K562 (cell line): ENCODE measurements at regions not wholly inside any gene's neighbourhood (a gene's known extent, or its start where the extent isn't known, plus 50 kb on each side); places are given as distances from the start of the nearest gene placed in this dataset.

ENCODE experiments used
- ATAC-seq: fragments of 200-7000 bp; cut with Tn5 transposase; 3 replicates; pipeline ENCODE4 v1.9.1; 2020; ENCODE audit warnings: moderate library complexity
- BruUV-seq: library from RNA; stranded (reverse); fragments of 400-500 nt; replicated peaks from 2 replicates; lab custom pipeline; 2021; lab: Mats Ljungman, UMichigan
- CTCF ChIA-PET: fragments of 300-600 bp; formaldehyde crosslinking; extraction: SDS; loops from one replicate; lab custom pipeline; 2021; ENCODE audit warnings: low intra/inter-chr PET ratio; lab: Yijun Ruan, JAX
- POLR2A ChIA-PET: fragments of 300-600, 350-650 bp; sonication (Branson Sonifier 250); formaldehyde crosslinking; extraction: SDS; loops from one replicate; lab custom pipeline; 2021; ENCODE audit warnings: antibody characterized with exemption, inconsistent platforms; lab: Yijun Ruan, JAX
- DNase-seq, 4 experiments: peaks; one replicate each; pipeline versions ENCODE4 v3.0.0 to v3.0.0-alpha.2; 2011 to 2018; ENCODE audit warnings: low spot score in 3 of 4, mixed read lengths in 3 of 4; ENCODE audit errors: extremely low read depth in 1 of 4
- FAIRE-seq: peaks from 2 replicates; lab custom pipeline; 2011; peaks lifted over from hg19 to GRCh38; lab: Jason Lieb, UNC
- H2AFZ ChIP-seq: 2 replicates; pipeline ENCODE4 v1.6.0; 2011; ENCODE audit warnings: low read depth, low read length, control low read depth, inconsistent platforms
- H3K27ac ChIP-seq: fragments of 200-600 bp; 3 replicates; pipeline ENCODE4 v1.8.0; 2011; ENCODE audit warnings: low read depth, mild to moderate bottlenecking, control low read depth, inconsistent platforms, low read length, moderate library complexity, mixed read lengths; ENCODE audit errors: extremely low read depth
- H3K27me3 ChIP-seq, 2 experiments: fragments of 300-600 bp in 1 of 2; 2 replicates in 1 of 2; 3 replicates in 1 of 2; pipeline versions ENCODE4 v1.6.0 to v1.8.0; 2011; ENCODE audit warnings: inconsistent platforms in 2 of 2, low read length in 2 of 2, mild to moderate bottlenecking in 1 of 2, mixed read lengths in 1 of 2, moderate library complexity in 1 of 2; ENCODE audit not compliant: control insufficient read depth in 2 of 2, insufficient read depth in 2 of 2
- H3K36me3 ChIP-seq: fragments of 300-600 bp; 3 replicates; pipeline ENCODE4 v1.8.0; 2011; ENCODE audit warnings: mild to moderate bottlenecking, low read length, inconsistent platforms; ENCODE audit not compliant: control insufficient read depth, insufficient read depth
- H3K4me1 ChIP-seq, 2 experiments: fragments of 200-600 bp in 1 of 2; replicated peaks in 1 of 2; 2 replicates in 1 of 2; 3 replicates in 1 of 2; pipeline versions ENCODE4 v1.5.1 to v1.8.0; 2011; ENCODE audit warnings: inconsistent platforms in 2 of 2, low read length in 2 of 2, mild to moderate bottlenecking in 1 of 2, mixed read lengths in 1 of 2, moderate library complexity in 1 of 2; ENCODE audit not compliant: control insufficient read depth in 2 of 2, insufficient read depth in 2 of 2
- H3K4me2 ChIP-seq: 2 replicates; pipeline ENCODE4 v1.6.1; 2011; ENCODE audit warnings: low read length, control low read depth, inconsistent platforms, mixed read lengths; ENCODE audit not compliant: insufficient read depth
- H3K4me3 ChIP-seq: fragments of 200-600 bp; sonication (generic), shearing (Covaris generic); 2 replicates; pipeline ENCODE4 v1.5.1; 2016; ENCODE audit warnings: control low read depth, inconsistent platforms
- H3K79me2 ChIP-seq: fragments of 200-600 bp; 3 replicates; pipeline ENCODE4 v1.8.0; 2011; ENCODE audit warnings: low read length, inconsistent platforms; ENCODE audit not compliant: control insufficient read depth, insufficient read depth
- H3K9ac ChIP-seq, 2 experiments: 2 replicates each; pipeline versions ENCODE4 v1.6.0 to v1.6.1; 2011; ENCODE audit warnings: low read depth in 2 of 2, low read length in 2 of 2, control low read depth in 1 of 2, inconsistent platforms in 1 of 2, mild to moderate bottlenecking in 1 of 2, mixed read lengths in 1 of 2; ENCODE audit not compliant: insufficient read depth in 1 of 2
- H3K9me1 ChIP-seq: one replicate; pipeline ENCODE4 v1.6.0; 2011; ENCODE audit warnings: inconsistent platforms, mild to moderate bottlenecking, low read length, moderate library complexity; ENCODE audit not compliant: control insufficient read depth, insufficient read depth
- H3K9me3 ChIP-seq: replicated peaks from 2 replicates; pipeline ENCODE4 v1.5.1; 2011; ENCODE audit warnings: low read depth, low read length, inconsistent platforms; ENCODE audit not compliant: control insufficient read depth, insufficient read depth
- H4K20me1 ChIP-seq: replicated peaks from 2 replicates; pipeline ENCODE4 v1.6.1; 2011; ENCODE audit warnings: low read length, inconsistent platforms, mixed read lengths; ENCODE audit not compliant: control insufficient read depth, insufficient read depth
- ATF2 ChIP-seq: sonication (generic); formaldehyde crosslinking; IDR thresholded peaks from 2 replicates; pipeline ENCODE4 v1.8.1; 2022; ENCODE audit warnings: missing genetic modification reagents
- CHCHD3 ChIP-seq: fragments of 250-450 bp; sonication (Bioruptor Pico); IDR thresholded peaks from 2 replicates; pipeline ENCODE4 v2.1.2; 2022; ENCODE audit warnings: mild to moderate bottlenecking
- GABPA ChIP-seq: fragments of 200-800 bp; sonication (Bioruptor generic); conservative IDR thresholded peaks from 2 replicates; pipeline ENCODE4 v1.6.1; 2016; ENCODE audit warnings: low read depth, missing genetic modification characterization, missing compliant biosample characterization
- GATA2 ChIP-seq: sonication (generic); formaldehyde crosslinking; IDR thresholded peaks from 2 replicates; pipeline ENCODE4 v1.4.0; 2020; ENCODE audit warnings: mild to moderate bottlenecking, missing genetic modification reagents
- HINFP ChIP-seq: fragments of 450-650 bp; conservative IDR thresholded peaks from 2 replicates; pipeline ENCODE4 v1.6.1; 2016; ENCODE audit warnings: missing genetic modification characterization, low read depth, mild to moderate bottlenecking, control low read depth, missing compliant biosample characterization
- HNRNPUL1 ChIP-seq: fragments of 200-400 bp; formaldehyde crosslinking; IDR thresholded peaks from 2 replicates; pipeline ENCODE4 v1.6.1; 2017; ENCODE audit warnings: low read length
- LCOR ChIP-seq: sonication (generic); formaldehyde crosslinking; IDR thresholded peaks from 2 replicates; pipeline ENCODE4 v1.8.0; 2022; ENCODE audit warnings: mild to moderate bottlenecking, missing genetic modification reagents
- MTA1 ChIP-seq: fragments of 450-650 bp; IDR thresholded peaks from 2 replicates; pipeline ENCODE4 v1.6.1; 2017; ENCODE audit warnings: borderline replicate concordance
- SMARCA5 ChIP-seq: fragments of 450-650 bp; IDR thresholded peaks from 2 replicates; pipeline ENCODE4 v1.6.1; 2016
- STAT5A ChIP-seq: IDR thresholded peaks from 2 replicates; pipeline ENCODE4 v1.6.1; 2012; ENCODE audit warnings: low read length, inconsistent platforms, borderline replicate concordance
- TAF1 ChIP-seq: IDR thresholded peaks from 2 replicates; pipeline ENCODE4 v1.6.1; 2011; ENCODE audit warnings: mild to moderate bottlenecking, low read length, moderate library complexity; ENCODE audit not compliant: insufficient read depth, control insufficient read depth, severe bottlenecking; ENCODE audit errors: extremely low read depth
- ZBTB2 ChIP-seq: fragments of 450-650 bp; IDR thresholded peaks from 2 replicates; pipeline ENCODE4 v1.6.1; 2016; ENCODE audit warnings: antibody characterized with exemption
- ZBTB7A ChIP-seq: IDR thresholded peaks from 2 replicates; pipeline ENCODE4 v1.6.1; 2011; ENCODE audit warnings: low read depth, mild to moderate bottlenecking, low read length, moderate library complexity, borderline replicate concordance; ENCODE audit not compliant: control insufficient read depth
- ZNF133 ChIP-seq: fragments of 250-450 bp; sonication (Bioruptor Pico); IDR thresholded peaks from 2 replicates; pipeline ENCODE4 v1.4.0; 2020; ENCODE audit warnings: mild to moderate bottlenecking
- ZNF239 ChIP-seq: fragments of 250-450 bp; sonication (Bioruptor Pico); IDR thresholded peaks from 2 replicates; pipeline ENCODE4 v1.4.0; 2020; ENCODE audit warnings: mild to moderate bottlenecking
- ZNF384 ChIP-seq: IDR thresholded peaks from 2 replicates; pipeline ENCODE4 v1.6.1; 2012; ENCODE audit warnings: low read depth, low read length, improper control_type of control experiment
- ZNF507 ChIP-seq: conservative IDR thresholded peaks from 2 replicates; pipeline ENCODE4 v1.6.1; 2017; ENCODE audit warnings: missing genetic modification characterization, missing compliant biosample characterization
- ZNF668 ChIP-seq: fragments of 250-450 bp; sonication (Bioruptor Pico); IDR thresholded peaks from 2 replicates; pipeline ENCODE4 v1.8.0; 2022; ENCODE audit warnings: mild to moderate bottlenecking, inconsistent platforms
- ZNF75A ChIP-seq: fragments of 450-650 bp; formaldehyde crosslinking; IDR thresholded peaks from 2 replicates; pipeline ENCODE4 v1.4.0; 2020; ENCODE audit warnings: mild to moderate bottlenecking
- WGBS: fragments of 100-300 bp; shearing (Covaris generic); methylation state at CpG from one replicate; pipeline ENCODE4 v1.1.6; 2016; ENCODE audit warnings: low coverage, mixed read lengths; ENCODE audit not compliant: insufficient coverage; ENCODE audit errors: missing lambda C conversion rate; 5-methylcytosine and 5-hydroxymethylcytosine counted together
- in situ Hi-C: fragments of 300-500 bp; cut with MboI; formaldehyde crosslinking; loops from 4 replicates; pipeline ENCODE4 v1.15.0; 2018; ENCODE audit warnings: inconsistent platforms, mixed read lengths
- intact Hi-C: fragments of 100-400 bp; cut with micrococcal nuclease; formaldehyde crosslinking; loops from 2 replicates; pipeline ENCODE4 v1.14.2; 2022

GRCh38 chr17:70320673-70321345 lies 151.5 kb downstream of the KCNJ2 start:
- no peaks in the 10 kb centered on the region for H3K4me1 ChIP-seq
- H2AFZ ChIP-seq: no peak overlapping the region
- H3K4me3 ChIP-seq: no peak overlapping the region
- H3K4me2 ChIP-seq: no peak overlapping the region
- H3K27me3 ChIP-seq: no peaks in the 10 kb centered on the region
- H3K36me3 ChIP-seq: no peaks in the 10 kb centered on the region
- no peak for DNase-seq
- no peaks in the 10 kb centered on the region for H3K9me1 ChIP-seq
- 1% methylated on average over 5 of the region's 5 CpGs for WGBS
- no peak overlapping the region for H3K27ac ChIP-seq
- H3K9ac ChIP-seq: no peak overlapping the region
- BruUV-seq: no TSS peak
- H3K79me2 ChIP-seq: no peaks in the 10 kb centered on the region
- ChIA-PET CTCF (no interaction called here), POLR2A (no interaction called here)
- FAIRE-seq: no peak
- intact Hi-C loops: no loop called here
- in situ Hi-C loops: no loop called here
- no peaks in the 10 kb centered on the region for H4K20me1 ChIP-seq
- H3K9me3 ChIP-seq: no peaks in the 10 kb centered on the region
- ATAC-seq: no peak
- no peak for TF ChIP-seq ZBTB7A
- TF ChIP-seq HINFP (tag): no peak
- no peak for TF ChIP-seq ZNF239 (CRISPR knock-in tag)
- TF ChIP-seq GABPA (tag): no peak
- no peak for TF ChIP-seq TAF1
- TF ChIP-seq ZBTB2: no peak
- no peak for TF ChIP-seq ZNF668 (CRISPR knock-in tag)
- no peak for TF ChIP-seq GATA2 (CRISPR knock-in tag)
- no peak for TF ChIP-seq ATF2 (CRISPR knock-in tag)
- TF ChIP-seq LCOR (CRISPR knock-in tag): no peak
- no peak for TF ChIP-seq ZNF133 (CRISPR knock-in tag)
- TF ChIP-seq HNRNPUL1: no peak
- TF ChIP-seq ZNF75A: no peak
- TF ChIP-seq STAT5A: no peak
- no peak for TF ChIP-seq CHCHD3 (CRISPR knock-in tag)
- TF ChIP-seq SMARCA5: no peak
- no peak for TF ChIP-seq ZNF507 (tag)
- TF ChIP-seq ZNF384: no peak
- TF ChIP-seq MTA1: no peak
